Loucy (cell line): ENCODE measurements at regions not wholly inside any gene's neighbourhood (a gene's known extent, or its start where the extent isn't known, plus 50 kb on each side); places are given as distances from the start of the nearest gene placed in this dataset.

ENCODE experiments used
- H2AFZ ChIP-seq: fragments of 200-600 bp; sonication (generic); 2 replicates; pipeline ENCODE4 v1.6.0; 2016; ENCODE audit warnings: antibody characterized with exemption, mild to moderate bottlenecking, low read length, moderate library complexity
- H3F3A ChIP-seq: fragments of 200-600 bp; 2 replicates; pipeline ENCODE4 v1.6.0; 2016; ENCODE audit warnings: antibody characterized with exemption, low read depth, mild to moderate bottlenecking
- H3K27me3 ChIP-seq: fragments of 200-600 bp; sonication (generic); 2 replicates; pipeline ENCODE4 v1.6.1; 2014; ENCODE audit warnings: low read length, mild to moderate bottlenecking; ENCODE audit not compliant: insufficient read depth, poor library complexity, severe bottlenecking
- H3K36me3 ChIP-seq: fragments of 200-600 bp; sonication (generic); 2 replicates; pipeline ENCODE4 v1.6.1; 2016; ENCODE audit warnings: low read length; ENCODE audit not compliant: insufficient read depth
- H3K4me1 ChIP-seq: fragments of 200-600 bp; sonication (generic); 2 replicates; pipeline ENCODE4 v1.5.1; 2014; ENCODE audit warnings: low read length, mild to moderate bottlenecking; ENCODE audit not compliant: insufficient read depth, poor library complexity, severe bottlenecking
- H3K4me2 ChIP-seq: fragments of 200-600 bp; sonication (generic); 2 replicates; pipeline ENCODE4 v1.6.0; 2014; ENCODE audit warnings: antibody characterized with exemption, low read length, low read depth, mild to moderate bottlenecking; ENCODE audit not compliant: poor library complexity, severe bottlenecking
- H3K4me3 ChIP-seq: fragments of 200-600 bp; sonication (generic); 2 replicates; pipeline ENCODE4 v1.5.1; 2014; ENCODE audit warnings: low read length, mild to moderate bottlenecking, mixed read lengths; ENCODE audit not compliant: poor library complexity, severe bottlenecking
- H3K79me2 ChIP-seq: fragments of 200-600 bp; sonication (generic); 2 replicates; pipeline ENCODE4 v1.6.1; 2014; ENCODE audit warnings: low read length; ENCODE audit not compliant: insufficient read depth
- H3K9ac ChIP-seq: fragments of 200-600 bp; sonication (generic); 2 replicates; pipeline ENCODE4 v1.6.0; 2014; ENCODE audit warnings: mild to moderate bottlenecking, low read depth, low read length, moderate library complexity; ENCODE audit not compliant: poor library complexity, severe bottlenecking
- H3K9me2 ChIP-seq: fragments of 200-600 bp; sonication (generic); replicated peaks from 2 replicates; pipeline ENCODE4 v1.6.1; 2016; ENCODE audit warnings: low read depth, low read length, mixed read lengths
- H3K9me3 ChIP-seq: fragments of 200-600 bp; sonication (generic); 2 replicates; pipeline ENCODE4 v1.6.1; 2014; ENCODE audit warnings: mild to moderate bottlenecking, antibody characterized with exemption, low read length, low read depth; ENCODE audit not compliant: insufficient read depth
- H4K20me1 ChIP-seq: fragments of 200-600 bp; sonication (generic); 2 replicates; pipeline ENCODE4 v1.6.0; 2014; ENCODE audit warnings: antibody characterized with exemption, low read length, mild to moderate bottlenecking; ENCODE audit not compliant: insufficient read depth, poor library complexity, severe bottlenecking
- EZH2phosphoT487 ChIP-seq: fragments of 200-600 bp; IDR thresholded peaks from 2 replicates; pipeline ENCODE4 v1.6.1; 2018; ENCODE audit warnings: antibody characterized with exemption, mild to moderate bottlenecking, moderate library complexity, borderline replicate concordance
- TF ChIP-seq, protein P1 (sequence below): fragments of 200-600 bp; sonication (generic); conservative IDR thresholded peaks from 2 replicates; pipeline ENCODE4 v1.5.1; 2014; ENCODE audit warnings: mild to moderate bottlenecking, antibody characterized with exemption, low read length

DNA sequence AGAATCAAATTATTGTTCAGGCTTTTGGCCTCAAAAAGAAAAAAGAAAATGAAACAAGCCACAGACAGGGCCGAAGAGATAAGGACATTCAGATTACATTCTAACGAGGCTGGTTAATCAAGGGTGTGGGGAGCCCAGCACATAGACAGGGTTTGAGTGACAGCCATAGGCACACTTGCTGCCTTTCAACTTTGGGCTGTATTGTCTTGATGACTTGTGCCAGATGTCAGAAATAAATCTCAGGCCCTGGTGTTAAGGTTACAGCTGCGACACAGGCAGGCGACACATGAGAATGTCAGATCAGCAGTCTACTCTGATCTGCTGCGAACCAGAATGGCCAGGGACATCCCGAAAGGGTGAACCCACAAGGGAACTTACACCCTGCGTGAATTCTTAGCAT lies 231.2 kb upstream of the ARRDC4 start:
- H3K36me3 ChIP-seq = no peaks in the 10 kb centered on the region

GRCh38 chr15:97730315-97730714 lies 230.2 kb upstream of the ARRDC4 start:
- TF ChIP-seq, protein P1, sequence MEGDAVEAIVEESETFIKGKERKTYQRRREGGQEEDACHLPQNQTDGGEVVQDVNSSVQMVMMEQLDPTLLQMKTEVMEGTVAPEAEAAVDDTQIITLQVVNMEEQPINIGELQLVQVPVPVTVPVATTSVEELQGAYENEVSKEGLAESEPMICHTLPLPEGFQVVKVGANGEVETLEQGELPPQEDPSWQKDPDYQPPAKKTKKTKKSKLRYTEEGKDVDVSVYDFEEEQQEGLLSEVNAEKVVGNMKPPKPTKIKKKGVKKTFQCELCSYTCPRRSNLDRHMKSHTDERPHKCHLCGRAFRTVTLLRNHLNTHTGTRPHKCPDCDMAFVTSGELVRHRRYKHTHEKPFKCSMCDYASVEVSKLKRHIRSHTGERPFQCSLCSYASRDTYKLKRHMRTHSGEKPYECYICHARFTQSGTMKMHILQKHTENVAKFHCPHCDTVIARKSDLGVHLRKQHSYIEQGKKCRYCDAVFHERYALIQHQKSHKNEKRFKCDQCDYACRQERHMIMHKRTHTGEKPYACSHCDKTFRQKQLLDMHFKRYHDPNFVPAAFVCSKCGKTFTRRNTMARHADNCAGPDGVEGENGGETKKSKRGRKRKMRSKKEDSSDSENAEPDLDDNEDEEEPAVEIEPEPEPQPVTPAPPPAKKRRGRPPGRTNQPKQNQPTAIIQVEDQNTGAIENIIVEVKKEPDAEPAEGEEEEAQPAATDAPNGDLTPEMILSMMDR = no peak
- no peak for TF ChIP-seq EZH2phosphoT487
- Histone ChIP-seq H4K20me1 (no peaks in the 10 kb centered on the region), H3K4me2 (no peak overlapping the region), H3K36me3 (no peaks in the 10 kb centered on the region), H3F3A (no peaks in the 10 kb centered on the region), H3K9me2 (no peaks in the 10 kb centered on the region), H3K9ac (no peak overlapping the region), H3K9me3 (no peaks in the 10 kb centered on the region), H3K79me2 (no peaks in the 10 kb centered on the region), H2AFZ (no peak overlapping the region), H3K27me3 (no peaks in the 10 kb centered on the region), H3K4me3 (no peak overlapping the region), H3K4me1 (no peaks in the 10 kb centered on the region)

More for the DNA sequence above, 231.2 kb upstream of the ARRDC4 start:
- no peaks in the 10 kb centered on the region for H3K27me3 ChIP-seq
- no peak overlapping the region for H2AFZ ChIP-seq
- TF ChIP-seq, protein P1 = no peak
- TF ChIP-seq EZH2phosphoT487 = no peak
- no peaks in the 10 kb centered on the region for H3K79me2 ChIP-seq
- H4K20me1 ChIP-seq = no peaks in the 10 kb centered on the region
- H3K4me1 ChIP-seq = no peaks in the 10 kb centered on the region
- H3K4me2 ChIP-seq = no peak overlapping the region
- no peak overlapping the region for H3K4me3 ChIP-seq
- no peaks in the 10 kb centered on the region for H3K9me2 ChIP-seq
- no peak overlapping the region for H3K9ac ChIP-seq
- H3K9me3 ChIP-seq = no peaks in the 10 kb centered on the region
- no peaks in the 10 kb centered on the region for H3F3A ChIP-seq

DNA sequence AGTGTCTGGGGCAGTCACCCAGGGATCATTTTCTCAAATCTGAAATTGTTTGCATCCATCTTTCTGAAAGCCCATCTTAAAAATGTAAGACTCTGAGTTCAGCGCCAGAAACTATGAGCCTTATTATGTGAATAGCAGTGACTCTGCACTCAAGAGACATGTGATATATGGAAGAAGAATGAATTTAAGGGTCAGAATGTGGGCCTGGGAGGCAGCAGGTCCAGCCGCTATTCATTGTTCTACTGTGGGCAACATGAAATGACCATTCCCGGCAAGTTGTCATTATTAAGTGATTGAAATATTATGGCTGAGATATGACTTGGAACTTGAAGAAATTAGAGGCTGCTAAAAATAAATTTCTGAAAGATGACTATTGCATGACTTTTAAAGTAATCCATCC lies 228.6 kb upstream of the ARRDC4 start:
- Histone ChIP-seq H3K36me3 (no peaks in the 10 kb centered on the region), H3K9ac (no peak overlapping the region), H3K9me3 (no peaks in the 10 kb centered on the region), H3K4me1 (no peaks in the 10 kb centered on the region), H3K27me3 (no peaks in the 10 kb centered on the region), H3K79me2 (no peaks in the 10 kb centered on the region), H3K9me2 (no peaks in the 10 kb centered on the region), H2AFZ (no peak overlapping the region), H4K20me1 (no peaks in the 10 kb centered on the region), H3K4me2 (no peak overlapping the region), H3K4me3 (no peak overlapping the region), H3F3A (no peaks in the 10 kb centered on the region)
- TF ChIP-seq, protein P1 = no peak
- TF ChIP-seq EZH2phosphoT487 = no peak
